PC-3 (cell line): ENCODE measurements at regions not wholly inside any gene's neighbourhood (a gene's known extent, or its start where the extent isn't known, plus 50 kb on each side); places are given as distances from the start of the nearest gene placed in this dataset.
"Not testable (repeated sequence)": the region's sequence is repeated elsewhere in the genome, so short reads cannot be mapped to it uniquely, and the experiment has no call there.

Experiments used
- ATAC-seq: fragments of 200-7000 bp; cut with Tn5 transposase; 2 replicates; pipeline ENCODE4 v1.9.1; 2020; ENCODE audit warnings: mild to moderate bottlenecking, moderate library complexity
- BruUV-seq: library from RNA; stranded (reverse); fragments of 400-500 nt; replicated peaks from 2 replicates; lab custom pipeline; 2021; lab: Mats Ljungman, UMichigan
- CTCF ChIA-PET: fragments of 300-600 bp; sonication (Branson Sonifier 250); formaldehyde crosslinking; loops from one replicate; lab custom pipeline; 2022; ENCODE audit warnings: antibody characterized with exemption; lab: Charles Lee
- POLR2A ChIA-PET: fragments of 300-600 bp; sonication (Branson Sonifier 250); formaldehyde crosslinking; loops from one replicate; lab custom pipeline; 2022; ENCODE audit warnings: antibody characterized with exemption; ENCODE audit not compliant: unreplicated experiment; lab: Charles Lee
- DNase-seq: peaks from one replicate; pipeline ENCODE4 v3.0.0-alpha.2; 2015
- H2AFZ ChIP-seq: fragments of 300-600 bp; sonication (generic); 2 replicates; pipeline ENCODE4 v1.6.0; 2016; ENCODE audit warnings: antibody characterized with exemption, low read length
- H3F3A ChIP-seq: fragments of 300-600 bp; sonication (generic); one replicate; pipeline ENCODE4 v1.6.0; 2017; ENCODE audit warnings: antibody characterized with exemption, low read length, control low read depth, mild to moderate bottlenecking; ENCODE audit not compliant: unreplicated experiment
- H3K27ac ChIP-seq: fragments of 300-600 bp; sonication (generic); 2 replicates; pipeline ENCODE4 v1.5.1; 2016; ENCODE audit warnings: mild to moderate bottlenecking, low read length
- H3K27me3 ChIP-seq: fragments of 300-600 bp; sonication (generic); 2 replicates; pipeline ENCODE4 v1.6.1; 2016; ENCODE audit warnings: low read length, mixed read lengths
- H3K36me3 ChIP-seq: fragments of 300-600 bp; sonication (generic); 2 replicates; pipeline ENCODE4 v1.6.1; 2016; ENCODE audit warnings: low read depth, mixed run types, low read length, mixed read lengths
- H3K4me1 ChIP-seq: fragments of 300-600 bp; sonication (generic); 2 replicates; pipeline ENCODE4 v1.5.1; 2016; ENCODE audit warnings: low read length; ENCODE audit not compliant: insufficient read depth
- H3K4me2 ChIP-seq: fragments of 300-600 bp; sonication (generic); 2 replicates; pipeline ENCODE4 v1.6.0; 2016; ENCODE audit warnings: low read length
- H3K4me3 ChIP-seq: fragments of 300-600 bp; sonication (generic); 2 replicates; pipeline ENCODE4 v1.5.1; 2016; ENCODE audit warnings: mild to moderate bottlenecking, low read length, mixed read lengths
- H3K79me2 ChIP-seq: fragments of 300-600 bp; sonication (generic); 2 replicates; pipeline ENCODE4 v1.6.1; 2017; ENCODE audit warnings: low read length, mixed read lengths
- H3K9ac ChIP-seq: fragments of 300-600 bp; sonication (generic); 2 replicates; pipeline ENCODE4 v1.6.0; 2016; ENCODE audit warnings: mild to moderate bottlenecking, low read length
- H3K9me2 ChIP-seq: fragments of 300-600 bp; sonication (generic); replicated peaks from 2 replicates; pipeline ENCODE4 v1.6.1; 2016; ENCODE audit warnings: mixed run types, low read length, mixed read lengths
- H3K9me3 ChIP-seq: fragments of 300-600 bp; sonication (generic); 2 replicates; pipeline ENCODE4 v1.6.1; 2016; ENCODE audit warnings: low read length, mixed read lengths
- H4K20me1 ChIP-seq: fragments of 300-600 bp; sonication (generic); 2 replicates; pipeline ENCODE4 v1.6.1; 2016; ENCODE audit warnings: low read length, mixed read lengths
- EZH2 ChIP-seq: fragments of 300-600 bp; sonication (generic); IDR thresholded peaks from one replicate; pipeline ENCODE4 v1.6.1; 2017; ENCODE audit warnings: antibody characterized with exemption, mild to moderate bottlenecking, low read length; ENCODE audit not compliant: unreplicated experiment
- EZH2phosphoT487 ChIP-seq: fragments of 300-600 bp; sonication (generic); IDR thresholded peaks from 2 replicates; pipeline ENCODE4 v1.6.1; 2018; ENCODE audit warnings: mild to moderate bottlenecking, antibody characterized with exemption, low read length, borderline replicate concordance
- intact Hi-C: fragments of 100-400 bp; cut with micrococcal nuclease; formaldehyde crosslinking; loops from 2 replicates; pipeline ENCODE4 v1.9.0; 2023
- TF ChIP-seq, protein P1 (sequence below): fragments of 300-600 bp; sonication (generic); conservative IDR thresholded peaks from 2 replicates; pipeline ENCODE4 v1.5.1; 2017; ENCODE audit warnings: antibody characterized with exemption, low read depth, mild to moderate bottlenecking, low read length

DNA sequence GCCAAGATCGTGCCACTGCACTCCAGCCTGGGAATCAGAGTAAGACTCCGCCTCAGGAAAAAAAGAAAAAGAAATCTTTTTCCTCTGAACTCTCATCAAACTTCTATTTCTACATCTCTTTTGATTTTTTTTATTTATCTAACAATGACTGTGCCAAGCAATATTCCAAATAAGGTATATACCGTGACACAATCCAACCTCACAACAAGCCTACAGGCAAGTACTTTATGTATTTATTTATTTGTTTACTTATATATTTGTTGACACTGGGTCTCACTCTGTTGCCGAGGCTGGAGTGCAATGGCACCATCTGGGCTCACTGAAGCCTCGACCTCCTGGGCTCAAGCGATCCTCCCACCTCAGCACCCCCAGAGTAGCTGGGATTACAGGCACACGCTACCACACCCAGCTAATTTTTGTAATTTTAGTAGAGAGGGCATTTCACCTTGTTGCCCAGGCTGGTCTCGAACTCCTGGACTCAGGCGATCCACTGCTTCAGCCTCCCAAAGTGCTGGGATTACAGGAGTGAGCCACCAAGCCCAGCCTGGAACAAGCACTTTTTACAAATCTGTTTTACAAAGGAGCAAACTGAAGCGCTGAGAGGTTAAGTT, 94.9 kb upstream of the CHD2 start:
- Histone ChIP-seq H3K9me3 (no peaks in the 10 kb centered on the region), H3K79me2 (peaks cover 22% of the 10 kb centered on the region; the same call in 1 of the 2 replicates), H3K4me1 (peaks cover 59% of the 10 kb centered on the region), H3K4me3 (no peak overlapping the region), H3K36me3 (no peaks in the 10 kb centered on the region), H3F3A (no peaks in the 10 kb centered on the region), H3K4me2 (peak overlapping the region; percentile 21; the same call in 1 of the 2 replicates), H4K20me1 (no peaks in the 10 kb centered on the region), H3K27ac (peak overlapping the region; percentile 92), H2AFZ (no peak overlapping the region), H3K9me2 (no peaks in the 10 kb centered on the region), H3K27me3 (no peaks in the 10 kb centered on the region), H3K9ac (peak overlapping the region; percentile 67)
- intact Hi-C loops, result no loop called here
- DNase-seq (peak; percentile 27), ATAC-seq (no peak)
- no TSS peak for BruUV-seq
- ChIA-PET POLR2A (no interaction called here), CTCF (no interaction called here)
- TF ChIP-seq EZH2 (no peak), EZH2phosphoT487 (no peak)
- TF ChIP-seq, protein P1, sequence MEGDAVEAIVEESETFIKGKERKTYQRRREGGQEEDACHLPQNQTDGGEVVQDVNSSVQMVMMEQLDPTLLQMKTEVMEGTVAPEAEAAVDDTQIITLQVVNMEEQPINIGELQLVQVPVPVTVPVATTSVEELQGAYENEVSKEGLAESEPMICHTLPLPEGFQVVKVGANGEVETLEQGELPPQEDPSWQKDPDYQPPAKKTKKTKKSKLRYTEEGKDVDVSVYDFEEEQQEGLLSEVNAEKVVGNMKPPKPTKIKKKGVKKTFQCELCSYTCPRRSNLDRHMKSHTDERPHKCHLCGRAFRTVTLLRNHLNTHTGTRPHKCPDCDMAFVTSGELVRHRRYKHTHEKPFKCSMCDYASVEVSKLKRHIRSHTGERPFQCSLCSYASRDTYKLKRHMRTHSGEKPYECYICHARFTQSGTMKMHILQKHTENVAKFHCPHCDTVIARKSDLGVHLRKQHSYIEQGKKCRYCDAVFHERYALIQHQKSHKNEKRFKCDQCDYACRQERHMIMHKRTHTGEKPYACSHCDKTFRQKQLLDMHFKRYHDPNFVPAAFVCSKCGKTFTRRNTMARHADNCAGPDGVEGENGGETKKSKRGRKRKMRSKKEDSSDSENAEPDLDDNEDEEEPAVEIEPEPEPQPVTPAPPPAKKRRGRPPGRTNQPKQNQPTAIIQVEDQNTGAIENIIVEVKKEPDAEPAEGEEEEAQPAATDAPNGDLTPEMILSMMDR, result no peak

DNA sequence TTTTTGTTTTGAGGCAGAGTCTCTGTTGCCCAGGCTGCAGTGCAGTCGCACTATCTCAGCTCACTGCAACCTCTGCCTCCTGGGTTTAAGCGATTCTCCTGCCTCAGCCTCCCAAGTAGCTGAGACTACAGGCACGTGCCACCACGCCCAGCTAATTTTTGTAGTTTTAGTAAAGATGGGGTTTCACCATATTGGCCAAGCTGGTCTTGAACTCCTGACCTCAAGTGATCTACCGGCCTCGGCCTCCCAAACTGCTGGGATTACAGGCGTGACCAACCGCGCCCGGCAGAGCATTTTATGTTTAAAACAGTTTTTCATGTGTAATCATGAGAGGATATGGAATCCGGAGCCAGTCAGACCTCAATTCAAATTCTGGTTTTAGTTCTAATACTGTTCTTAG, 94.0 kb upstream of the CHD2 start:
- CTCF ChIA-PET, POLR2A ChIA-PET, ATAC-seq, H3K9ac ChIP-seq, H3K9me2 ChIP-seq, H3K27me3 ChIP-seq, H3K9me3 ChIP-seq, DNase-seq, H3F3A ChIP-seq, H3K36me3 ChIP-seq, H3K4me2 ChIP-seq, H4K20me1 ChIP-seq, H3K27ac ChIP-seq, H3K4me3 ChIP-seq, BruUV-seq, H2AFZ ChIP-seq, intact Hi-C loops: not testable (repeated sequence)
- peaks cover 22% of the 10 kb centered on the region; the same call in 1 of the 2 replicates for H3K79me2 ChIP-seq
- peaks cover 66% of the 10 kb centered on the region for H3K4me1 ChIP-seq

DNA sequence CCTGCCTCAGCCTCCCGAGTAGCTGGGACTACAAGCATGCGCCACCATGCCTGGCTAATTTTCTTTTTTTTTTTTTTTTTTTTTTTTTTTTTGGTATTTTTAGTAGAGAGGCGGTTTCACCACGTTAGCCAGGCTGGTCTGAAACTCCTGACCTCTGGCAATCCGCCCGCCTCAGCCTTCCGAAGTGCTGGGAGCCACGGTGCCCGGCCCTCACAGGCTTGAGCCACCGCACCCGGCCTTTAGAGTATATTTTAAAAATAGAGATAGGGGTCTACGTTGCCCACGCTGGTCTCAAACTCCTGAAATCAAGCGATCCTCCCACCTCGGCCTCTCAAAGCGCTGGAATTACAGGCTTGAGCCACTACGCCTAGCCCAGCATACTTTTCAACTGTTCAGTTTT, 93.4 kb upstream of the CHD2 start:
- Histone ChIP-seq H3K27ac (peak overlapping the region; percentile 91; the same call in 1 of the 2 replicates), H3K4me2 (no peak overlapping the region), H3K36me3 (no peaks in the 10 kb centered on the region), H3K9me3 (no peaks in the 10 kb centered on the region), H3K4me3 (no peak overlapping the region), H3K27me3 (no peaks in the 10 kb centered on the region), H4K20me1 (no peaks in the 10 kb centered on the region), H3K79me2 (peaks cover 24% of the 10 kb centered on the region; the same call in 1 of the 2 replicates), H3K4me1 (peaks cover 66% of the 10 kb centered on the region), H2AFZ (no peak overlapping the region), H3F3A (no peaks in the 10 kb centered on the region), H3K9ac (no peak overlapping the region), H3K9me2 (no peaks in the 10 kb centered on the region)
- ChIA-PET CTCF (no interaction called here), POLR2A (no interaction called here)
- BruUV-seq, result no TSS peak
- DNase-seq, result no peak
- TF ChIP-seq EZH2phosphoT487 (no peak), EZH2 (no peak)
- TF ChIP-seq, protein P1, result no peak
- no peak for ATAC-seq
- intact Hi-C loops, result no loop called here
